GM18520 (cell line): ENCODE measurements at regions not wholly inside any gene's neighbourhood (a gene's known extent, or its start where the extent isn't known, plus 50 kb on each side); places are given as distances from the start of the nearest gene placed in this dataset.
A peak's percentile ranks its signal among the peaks of the same experiment; 100 is the strongest.
"Not testable (repeated sequence)": the region's sequence is repeated elsewhere in the genome, so short reads cannot be mapped to it uniquely, and the experiment has no call there.

Experiments
- ATAC-seq: cut with Tn5 transposase; IDR thresholded peaks from one replicate; pipeline ENCODE4 v1.9.1; 2021; ENCODE audit not compliant: unreplicated experiment

GRCh38 chr20:30295396-30295795 lies 962.1 kb upstream of the DEFB115 start:
- ATAC-seq: not testable (repeated sequence)

GRCh38 chr20:30295967-30296366 lies 961.5 kb upstream of the DEFB115 start:
- ATAC-seq: not testable (repeated sequence)

- not testable (repeated sequence) for ATAC-seq
These were observed 959.4 kb upstream of the DEFB115 start for GRCh38 chr20:30297878-30298595.

DNA sequence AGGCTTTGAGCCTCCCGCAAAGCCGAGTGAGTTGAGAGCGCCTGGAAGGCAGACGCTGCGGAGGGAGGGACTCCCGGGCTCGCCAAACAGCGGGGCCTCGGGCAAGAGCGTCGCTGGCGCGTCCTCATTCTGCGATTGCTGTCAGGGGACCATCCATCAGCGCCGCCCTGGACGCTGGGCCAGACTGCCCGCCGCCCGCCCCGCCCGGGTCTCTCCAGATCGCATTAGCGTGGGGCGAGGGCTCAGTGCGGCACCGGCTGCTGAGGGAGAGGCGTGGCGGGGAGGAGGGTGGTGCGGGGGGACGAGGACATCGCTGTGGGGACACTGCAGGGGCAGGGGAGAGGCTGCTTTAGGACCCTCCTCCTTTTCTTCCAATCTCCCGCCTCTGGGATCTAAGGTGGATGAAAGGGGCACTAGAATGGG lies 957.2 kb upstream of the DEFB115 start:
- ATAC-seq: not testable (repeated sequence)

GRCh38 chr20:30302786-30303185 lies 954.7 kb upstream of the DEFB115 start:
- ATAC-seq: not testable (repeated sequence)

DNA sequence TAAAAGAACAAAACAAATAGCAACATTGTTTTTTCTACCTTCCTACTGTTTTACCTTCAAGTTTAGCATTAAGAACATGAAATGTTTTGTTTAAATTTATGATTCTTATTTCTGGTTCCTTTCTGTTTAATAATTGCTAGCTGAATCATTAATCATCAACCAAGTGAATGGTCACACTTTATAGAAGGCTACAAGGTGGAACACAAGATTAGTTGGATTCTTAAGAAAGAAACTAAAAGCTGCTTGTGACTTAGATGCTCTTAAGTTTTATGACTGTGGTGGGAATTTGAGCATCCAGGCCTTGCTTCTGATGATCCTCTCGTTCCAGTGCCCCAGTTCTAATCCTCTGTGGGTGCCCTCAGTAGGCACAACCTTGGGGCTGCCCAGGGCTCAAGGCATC lies 947.5 kb upstream of the DEFB115 start:
- ATAC-seq: not testable (repeated sequence)

GRCh38 chr20:30310385-30310784 lies 947.1 kb upstream of the DEFB115 start:
- ATAC-seq: not testable (repeated sequence)

DNA sequence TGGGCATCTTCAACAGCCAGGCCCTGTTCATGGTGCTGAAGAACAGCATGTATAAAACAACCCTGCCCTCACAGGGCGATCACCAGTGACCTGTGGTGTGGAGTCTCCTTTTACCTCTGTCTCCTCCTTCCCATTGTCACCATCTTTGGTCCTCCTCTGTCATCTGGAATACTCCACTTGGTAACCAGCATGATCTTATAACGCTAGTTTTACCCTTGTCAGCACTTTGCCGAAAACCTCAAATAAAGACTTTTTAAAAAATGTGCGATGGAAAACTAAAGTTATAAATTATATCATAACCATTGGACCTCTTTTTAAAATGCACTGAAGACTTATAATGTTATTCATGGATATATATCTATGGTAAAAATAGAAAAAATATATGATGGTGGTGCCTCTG lies 945.2 kb upstream of the DEFB115 start:
- ATAC-seq: not testable (repeated sequence)

DNA sequence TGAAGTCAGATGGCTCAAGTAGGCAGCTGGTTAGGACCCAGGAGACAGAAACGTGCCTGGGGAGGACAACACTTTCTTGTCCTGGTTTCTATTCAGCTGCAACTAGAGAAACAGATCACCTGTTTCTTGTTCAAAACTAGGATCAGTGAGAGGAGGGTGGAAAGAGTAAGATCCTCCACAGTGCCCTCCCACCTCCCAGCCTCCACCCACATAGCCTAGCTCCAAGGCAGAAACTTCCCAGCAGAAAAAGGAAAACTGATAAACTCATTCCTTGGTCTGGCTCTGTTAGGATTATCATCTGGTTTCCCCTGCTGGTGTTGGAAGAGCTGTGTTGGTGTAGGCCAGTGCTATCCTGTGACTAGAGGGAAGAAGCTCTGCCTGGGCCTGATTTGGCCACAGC lies 943.8 kb upstream of the DEFB115 start:
- not testable (repeated sequence) for ATAC-seq

DNA sequence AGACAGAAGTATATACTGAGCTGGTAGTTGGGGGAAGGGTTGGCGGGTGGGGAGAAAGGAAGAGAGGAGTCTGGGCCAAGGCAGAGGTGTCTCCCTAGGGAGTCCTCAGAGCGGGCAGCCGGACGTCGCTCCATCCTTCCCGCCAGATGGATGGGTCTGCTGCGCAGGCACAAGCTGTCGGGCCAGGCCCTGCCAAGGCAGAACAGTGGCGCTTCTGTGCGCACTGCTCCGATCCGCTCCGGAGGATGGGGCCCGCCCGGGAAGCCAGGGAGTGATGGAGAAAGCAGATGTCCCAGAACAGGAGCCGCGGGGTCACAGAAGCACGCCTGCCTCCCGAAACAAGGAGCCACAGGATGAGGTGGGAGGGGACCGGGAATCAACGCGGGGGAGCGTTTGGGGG lies 941.4 kb upstream of the DEFB115 start:
- ATAC-seq: not testable (repeated sequence)

DNA sequence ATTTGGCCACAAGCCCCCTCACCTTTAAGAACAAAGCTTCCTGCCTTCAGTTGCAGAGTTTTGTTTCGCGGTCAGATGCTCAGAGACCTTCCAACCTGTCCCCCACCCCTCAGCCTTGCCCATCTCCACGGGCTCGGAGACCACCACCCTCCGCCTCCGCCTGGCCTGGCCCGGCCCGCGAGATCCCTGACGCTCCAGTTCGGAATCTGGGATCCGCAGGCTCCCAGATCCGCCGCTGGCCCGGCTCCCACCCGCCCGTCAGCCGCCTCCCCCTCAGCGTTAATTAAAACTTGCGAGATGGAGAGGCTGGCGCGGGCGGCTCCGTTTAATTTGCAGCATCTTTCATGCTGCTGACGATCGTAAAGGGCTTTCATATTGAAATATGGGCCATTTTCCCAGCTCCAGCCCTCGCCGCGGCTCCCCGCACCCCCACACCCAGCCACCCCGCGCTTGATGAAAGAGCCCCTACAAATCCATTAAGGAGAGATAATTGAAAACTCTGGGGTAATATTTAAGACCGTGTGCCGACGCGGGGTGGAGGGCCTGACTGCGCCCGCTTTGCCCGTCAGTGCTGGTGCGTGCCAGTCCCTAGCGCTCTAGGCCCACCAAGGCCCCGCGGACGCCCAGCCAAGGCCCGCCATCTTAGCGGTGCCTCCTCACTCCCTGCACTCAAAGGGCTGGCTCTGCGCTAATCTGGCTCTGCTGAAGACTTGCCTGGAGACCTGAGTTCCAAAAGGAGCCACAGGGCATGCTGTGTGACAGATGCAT lies 940.7 kb upstream of the DEFB115 start:
- ATAC-seq: not testable (repeated sequence)

DNA sequence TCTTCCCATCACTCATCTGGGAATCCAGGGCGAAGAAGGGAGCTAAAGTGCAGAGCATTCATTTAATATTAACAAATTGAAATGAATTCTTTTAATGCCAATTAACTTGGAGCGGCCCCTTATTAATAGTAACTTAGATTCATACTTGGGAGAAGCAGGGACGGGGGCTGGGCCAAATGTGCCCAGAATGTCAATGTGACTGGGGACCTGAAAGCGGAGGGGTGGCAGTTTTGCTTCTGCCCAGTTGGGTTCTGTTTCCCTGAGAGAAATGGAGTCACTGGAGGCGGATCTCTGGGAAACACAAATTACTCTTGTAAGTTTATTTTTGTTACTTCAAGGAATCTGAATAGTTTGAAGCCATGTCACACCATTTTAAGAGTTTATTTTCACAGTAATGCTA lies 923.7 kb upstream of the DEFB115 start:
- ATAC-seq: not testable (repeated sequence)

DNA sequence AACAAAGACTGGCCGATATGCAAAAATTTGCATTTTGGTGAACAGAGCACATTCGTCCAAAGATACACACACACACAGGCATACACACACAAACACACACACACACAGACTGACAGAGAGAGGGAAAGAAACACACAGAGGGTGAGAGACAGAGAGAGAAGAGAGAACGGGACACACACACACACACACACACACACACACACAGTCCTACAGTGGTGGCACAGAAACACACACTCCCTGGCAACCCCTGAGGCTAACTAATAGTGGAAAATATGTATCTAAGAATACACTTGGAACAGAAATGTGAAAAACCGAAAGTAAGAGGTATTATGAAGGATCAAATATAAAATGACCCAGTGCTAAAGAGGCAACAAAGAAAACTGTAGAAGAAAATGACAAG lies 919.9 kb upstream of the DEFB115 start:
- ATAC-seq: not testable (repeated sequence)

- ATAC-seq: not testable (repeated sequence)
These were observed 908.5 kb upstream of the DEFB115 start for GRCh38 chr20:30348932-30349331.

DNA sequence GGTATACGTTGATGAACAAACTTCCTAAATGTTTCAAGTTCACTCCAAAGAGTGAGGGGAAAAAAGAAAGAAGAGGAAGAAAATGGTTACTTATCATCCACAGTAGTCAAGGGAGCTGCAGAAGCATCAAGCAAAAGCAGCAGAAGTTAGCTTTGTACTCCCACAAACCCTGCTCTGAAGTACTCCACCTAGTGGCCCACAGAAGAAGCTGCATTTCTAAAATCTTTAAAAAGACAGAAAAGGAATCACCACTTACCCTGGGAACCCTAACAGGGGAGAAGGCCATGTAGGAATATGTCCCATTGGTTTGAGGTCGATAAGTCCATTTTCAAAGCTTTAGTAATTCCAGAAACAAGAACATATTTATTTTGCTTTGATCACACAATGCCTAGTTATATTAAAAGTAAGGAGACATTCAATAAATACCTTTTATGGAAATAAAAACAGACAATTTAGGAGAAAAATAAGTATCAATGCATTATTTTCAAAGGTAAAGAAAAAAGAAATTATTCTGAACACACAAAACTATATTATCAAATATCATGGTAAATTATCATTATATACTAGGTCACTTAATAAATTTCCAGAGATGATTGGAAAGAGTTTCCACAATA lies 900.5 kb upstream of the DEFB115 start:
- not testable (repeated sequence) for ATAC-seq

DNA sequence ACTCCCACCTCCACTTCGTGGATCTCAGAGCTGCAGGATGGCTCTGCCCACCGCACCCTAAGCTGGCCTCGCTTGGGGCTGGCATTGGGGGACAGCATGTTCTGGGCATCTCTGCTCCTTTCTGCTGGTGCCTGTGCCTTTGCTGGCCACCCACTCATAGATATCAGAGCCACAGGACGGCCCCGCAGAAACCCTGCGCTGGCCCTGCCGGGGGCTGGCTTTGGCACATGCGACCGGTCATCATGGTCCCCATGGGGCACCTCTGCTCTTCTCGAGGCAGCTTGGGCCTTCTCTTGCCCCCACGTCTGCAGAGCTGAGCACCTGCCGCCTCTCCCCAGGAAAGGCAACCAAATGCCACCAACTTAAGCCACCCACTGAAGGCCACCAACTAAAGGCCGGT lies 895.7 kb upstream of the DEFB115 start:
- ATAC-seq: not testable (repeated sequence)

DNA sequence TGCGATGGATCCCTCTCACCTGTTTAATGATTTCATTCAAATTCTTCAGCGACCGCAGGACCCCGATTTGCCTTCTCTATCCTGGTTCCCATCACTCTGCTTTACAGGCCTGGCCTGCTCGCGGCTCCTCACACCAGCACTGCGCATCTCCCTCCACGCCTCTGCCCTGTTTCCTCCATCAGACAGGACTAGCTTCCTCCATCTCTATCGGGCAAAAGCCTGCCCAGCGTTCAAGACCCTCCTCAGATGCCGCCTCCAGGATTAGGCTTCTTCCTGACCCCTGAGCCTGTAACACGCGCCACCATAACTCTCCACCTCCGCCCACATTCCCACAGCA lies 881.1 kb upstream of the DEFB115 start:
- ATAC-seq: not testable (repeated sequence)

GRCh38 chr20:30376767-30377658 lies 880.5 kb upstream of the DEFB115 start:
- ATAC-seq: peak; percentile 86

- ATAC-seq: not testable (repeated sequence)
These were observed 879.1 kb upstream of the DEFB115 start for GRCh38 chr20:30378317-30378716.

DNA sequence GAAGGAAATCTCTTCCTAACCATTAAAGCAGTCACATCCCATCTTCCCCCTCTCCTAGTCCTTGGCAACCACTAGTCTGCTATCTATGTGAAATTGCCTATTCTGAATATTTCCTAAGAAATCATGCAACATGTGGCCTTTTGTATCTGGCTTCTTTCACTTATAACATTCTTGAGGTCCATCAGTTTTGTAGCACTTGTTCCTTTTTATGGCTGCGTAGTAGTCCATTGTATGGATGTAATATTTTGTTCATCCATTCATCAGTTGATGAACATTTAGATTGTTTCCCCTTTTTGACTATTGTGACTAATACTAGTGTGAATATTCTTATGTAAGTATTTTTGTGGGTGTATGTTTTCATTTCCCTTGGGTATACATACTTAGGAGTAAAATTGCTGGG lies 878.7 kb upstream of the DEFB115 start:
- not testable (repeated sequence) for ATAC-seq

DNA sequence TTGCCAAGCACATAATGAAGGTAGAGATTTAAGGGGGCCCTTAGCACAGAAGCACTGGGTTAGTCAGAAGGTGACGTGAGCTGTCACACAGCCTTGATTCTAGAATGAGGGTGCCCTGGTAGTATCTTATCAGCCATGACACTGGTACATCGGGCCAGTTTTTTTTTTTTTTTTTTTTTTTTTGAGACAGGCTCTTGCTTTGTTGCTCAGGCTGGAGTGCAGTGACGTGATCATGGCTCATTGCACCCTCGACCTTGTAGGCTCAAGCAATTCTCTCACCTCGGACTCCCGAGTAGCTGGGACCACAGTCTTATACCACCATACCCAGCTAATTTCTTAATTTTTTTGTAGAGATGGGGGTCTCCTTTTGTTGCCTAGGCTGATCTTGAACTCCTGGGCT lies 872.6 kb upstream of the DEFB115 start:
- ATAC-seq: not testable (repeated sequence)
